HAP-1 (cell line): ENCODE measurements at regions not wholly inside any gene's neighbourhood (a gene's known extent, or its start where the extent isn't known, plus 50 kb on each side); places are given as distances from the start of the nearest gene placed in this dataset.

ENCODE experiments used
- DNase-seq, 2 experiments: peaks; one replicate each; pipeline ENCODE4 v3.0.0-alpha.2; 2016 to 2020; ENCODE audit warnings: low spot score in 2 of 2
- H3K27me3 ChIP-seq: fragments of 250-450 bp; sonication (Bioruptor Pico); 2 replicates; pipeline ENCODE4 v1.5.1; 2020; ENCODE audit warnings: low read depth, mild to moderate bottlenecking, moderate library complexity
- H3K36me3 ChIP-seq: fragments of 250-450 bp; sonication (Bioruptor Pico); replicated peaks from 2 replicates; pipeline ENCODE4 v1.5.1; 2020; ENCODE audit warnings: mild to moderate bottlenecking
- H3K4me1 ChIP-seq: fragments of 250-450 bp; sonication (Bioruptor Pico); 2 replicates; pipeline ENCODE4 v1.5.1; 2020; ENCODE audit warnings: mild to moderate bottlenecking
- H3K4me3 ChIP-seq: fragments of 250-450 bp; sonication (Bioruptor Pico); 2 replicates; pipeline ENCODE4 v1.5.1; 2020; ENCODE audit warnings: mild to moderate bottlenecking, moderate library complexity
- H3K9me3 ChIP-seq: fragments of 250-450 bp; sonication (Bioruptor Pico); 2 replicates; pipeline ENCODE4 v1.5.1; 2020; ENCODE audit warnings: mild to moderate bottlenecking, moderate library complexity
- in situ Hi-C: fragments of 300-500 bp; cut with MboI; formaldehyde crosslinking; loops from 3 replicates; pipeline ENCODE4 v1.14.3; 2020; ENCODE audit warnings: low sequenced_read_pairs, inconsistent platforms, mixed read lengths

- H3K27me3 ChIP-seq: no peaks in the 10 kb centered on the region
- DNase-seq: no peak
- H3K9me3 ChIP-seq: no peaks in the 10 kb centered on the region; the same call in 1 of the 2 replicates
- H3K4me1 ChIP-seq: peaks cover 7% of the 10 kb centered on the region
- no peak overlapping the region for H3K4me3 ChIP-seq
- H3K36me3 ChIP-seq: no peaks in the 10 kb centered on the region
- in situ Hi-C loops: no loop called here
Measured at GRCh38 chr7:16171928-16172327, 249.4 kb downstream of the CRPPA start.

DNA sequence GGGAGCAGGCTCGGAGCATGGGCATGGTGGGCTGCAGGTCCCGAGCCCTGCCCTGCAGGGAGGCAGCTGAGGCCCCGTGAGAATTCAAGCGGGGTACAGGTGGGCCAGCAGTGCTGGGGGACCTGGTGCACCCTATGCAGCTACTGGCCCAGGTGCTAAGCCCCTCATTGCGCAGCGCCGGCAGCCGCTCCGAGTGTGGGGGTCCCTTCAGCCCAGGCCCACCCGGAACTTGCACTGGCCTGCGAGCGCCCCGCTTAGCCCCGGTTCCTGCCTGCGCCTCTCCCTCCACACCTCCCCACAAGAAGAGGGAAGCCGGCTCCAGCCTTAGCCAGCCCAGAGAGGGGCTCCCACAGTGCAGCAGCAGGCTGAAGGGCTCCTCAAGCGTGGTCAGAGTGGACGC is 250.7 kb downstream of the CRPPA start:
- no peak for DNase-seq
- in situ Hi-C loops: no loop called here
- no peaks in the 10 kb centered on the region for H3K27me3 ChIP-seq

DNA sequence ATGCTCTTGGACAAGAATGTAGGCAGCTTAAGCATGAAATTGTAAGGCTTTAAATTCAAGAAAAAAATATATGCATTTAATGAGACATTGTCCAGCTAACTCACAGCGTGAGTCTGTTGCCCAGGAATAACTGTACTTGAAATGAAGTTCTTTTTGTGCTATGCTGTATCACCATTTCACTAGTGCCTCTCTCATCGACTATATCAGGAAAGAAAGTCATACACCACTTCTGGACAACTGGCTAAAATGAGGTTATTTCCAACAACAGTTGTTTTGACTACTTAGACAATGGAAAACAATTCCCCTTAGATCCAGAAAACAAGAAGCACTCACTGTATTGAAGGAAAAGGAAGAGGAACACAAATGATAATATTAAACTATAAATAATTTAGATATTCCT is 251.8 kb downstream of the CRPPA start:
- no peak for DNase-seq
- H3K4me1 ChIP-seq: peaks cover 7% of the 10 kb centered on the region
- in situ Hi-C loops: no loop called here
- H3K9me3 ChIP-seq: no peaks in the 10 kb centered on the region; the same call in 1 of the 2 replicates
- H3K27me3 ChIP-seq: no peaks in the 10 kb centered on the region
- H3K36me3 ChIP-seq: no peaks in the 10 kb centered on the region
- H3K4me3 ChIP-seq: no peak overlapping the region

More for the DNA sequence above, 250.7 kb downstream of the CRPPA start:
- H3K4me3 ChIP-seq: no peak overlapping the region
- H3K9me3 ChIP-seq: no peaks in the 10 kb centered on the region; the same call in 1 of the 2 replicates
- H3K36me3 ChIP-seq: no peaks in the 10 kb centered on the region
- H3K4me1 ChIP-seq: peaks cover 7% of the 10 kb centered on the region

GRCh38 chr7:16167526-16167925 is 253.8 kb downstream of the CRPPA start:
- Histone ChIP-seq H3K4me3 (no peak overlapping the region), H3K4me1 (peaks cover 7% of the 10 kb centered on the region), H3K36me3 (no peaks in the 10 kb centered on the region), H3K27me3 (no peaks in the 10 kb centered on the region), H3K9me3 (no peaks in the 10 kb centered on the region; the same call in 1 of the 2 replicates)
- DNase-seq: peak; percentile 15 to 64
- in situ Hi-C loops: no loop called here

DNA sequence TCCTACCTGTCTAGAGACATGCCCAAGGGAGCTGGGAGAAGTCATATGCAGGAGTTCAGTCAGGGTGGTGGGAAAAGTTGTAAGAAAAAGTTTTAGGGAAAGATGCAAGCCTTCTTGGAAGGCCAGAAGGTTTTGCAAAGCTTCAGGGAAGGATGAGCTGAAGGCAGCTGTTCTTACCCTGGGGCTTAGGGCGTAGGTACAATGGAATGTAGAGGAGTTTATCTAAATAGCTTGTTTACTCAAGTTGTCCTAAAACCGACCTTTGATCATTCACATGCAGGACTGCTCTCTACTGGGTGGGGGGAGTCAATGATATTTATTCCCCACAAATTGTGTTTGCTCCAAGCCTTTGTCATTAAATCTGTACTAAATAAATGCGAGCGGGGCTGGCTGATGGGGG is 277.0 kb downstream of the CRPPA start:
- Histone ChIP-seq H3K36me3 (no peaks in the 10 kb centered on the region), H3K4me3 (no peak overlapping the region), H3K27me3 (no peaks in the 10 kb centered on the region), H3K9me3 (no peaks in the 10 kb centered on the region), H3K4me1 (no peaks in the 10 kb centered on the region)
- in situ Hi-C loops: no loop called here
- DNase-seq: no peak

DNA sequence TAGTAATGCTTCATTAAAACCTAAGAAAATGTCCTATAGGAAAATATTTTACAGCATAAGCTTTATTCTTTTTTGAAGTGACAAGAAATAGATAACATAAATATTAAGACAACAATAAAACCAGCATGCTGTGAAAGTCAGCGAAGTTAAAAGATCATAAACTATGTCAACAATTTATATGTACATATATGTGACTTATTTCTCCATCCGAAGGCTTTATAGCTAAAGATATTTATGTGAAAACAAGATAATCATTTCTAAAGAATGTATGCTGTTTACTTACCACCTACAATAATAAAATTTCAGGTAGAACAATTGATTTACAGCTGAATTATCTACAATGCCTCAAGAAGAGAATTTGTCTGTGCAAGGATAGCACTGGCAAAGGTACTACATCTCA is 283.4 kb downstream of the CRPPA start:
- no peak for DNase-seq
- H3K9me3 ChIP-seq: no peaks in the 10 kb centered on the region
- peaks cover 10% of the 10 kb centered on the region for H3K4me1 ChIP-seq
- no peak overlapping the region for H3K4me3 ChIP-seq
- in situ Hi-C loops: no loop called here
- H3K36me3 ChIP-seq: no peaks in the 10 kb centered on the region
- no peaks in the 10 kb centered on the region for H3K27me3 ChIP-seq

- Histone ChIP-seq H3K4me3 (no peak overlapping the region), H3K27me3 (no peaks in the 10 kb centered on the region), H3K9me3 (no peaks in the 10 kb centered on the region), H3K4me1 (peaks cover 10% of the 10 kb centered on the region), H3K36me3 (no peaks in the 10 kb centered on the region)
- no peak for DNase-seq
- in situ Hi-C loops: no loop called here
Measured at GRCh38 chr7:16136896-16137295, 284.4 kb downstream of the CRPPA start.

GRCh38 chr7:16135658-16136057 is 285.7 kb downstream of the CRPPA start:
- Histone ChIP-seq H3K36me3 (no peaks in the 10 kb centered on the region), H3K4me3 (no peak overlapping the region), H3K4me1 (peaks cover 10% of the 10 kb centered on the region), H3K27me3 (no peaks in the 10 kb centered on the region), H3K9me3 (no peaks in the 10 kb centered on the region)
- in situ Hi-C loops: no loop called here
- DNase-seq: peak in 1 of 2 experiments; percentile 38

GRCh38 chr7:16130111-16131110 is 290.9 kb downstream of the CRPPA start:
- Histone ChIP-seq H3K4me1 (peaks cover 14% of the 10 kb centered on the region), H3K27me3 (no peaks in the 10 kb centered on the region), H3K36me3 (no peaks in the 10 kb centered on the region), H3K9me3 (no peaks in the 10 kb centered on the region), H3K4me3 (no peak overlapping the region)
- DNase-seq: no peak
- in situ Hi-C loops: no loop called here

DNA sequence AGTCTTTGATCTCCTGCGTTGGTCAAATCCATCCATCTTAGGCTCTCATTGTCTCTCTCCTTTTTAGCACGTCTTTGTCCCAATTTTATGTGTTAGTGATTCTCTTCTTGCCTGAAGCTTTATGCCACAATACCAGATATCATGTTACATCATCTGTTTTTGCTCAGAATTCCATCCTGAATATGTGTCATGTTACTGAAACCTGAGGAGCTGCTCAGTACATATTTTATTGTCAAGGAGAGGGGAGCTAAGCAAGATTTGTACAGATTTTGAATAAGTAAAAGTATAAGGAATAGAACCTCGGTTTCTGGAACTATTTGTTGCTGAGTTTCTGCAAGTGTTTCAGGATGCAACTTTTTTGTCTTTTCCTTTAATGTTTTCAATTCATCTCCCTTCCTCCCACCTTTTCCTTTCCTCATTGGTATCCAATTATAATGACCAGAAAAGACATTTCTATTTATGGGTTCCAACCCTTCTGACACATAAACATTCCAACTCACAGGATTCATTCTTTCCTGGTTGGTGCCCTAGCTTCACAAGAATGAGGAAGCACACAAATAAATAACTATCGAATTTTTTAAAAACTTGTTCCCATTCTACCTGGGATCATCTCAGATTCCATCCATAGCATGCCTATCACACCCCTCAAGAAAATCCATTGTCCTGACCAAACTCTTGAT is 291.8 kb downstream of the CRPPA start:
- H3K9me3 ChIP-seq: no peaks in the 10 kb centered on the region
- H3K27me3 ChIP-seq: no peaks in the 10 kb centered on the region
- H3K36me3 ChIP-seq: no peaks in the 10 kb centered on the region
- in situ Hi-C loops: no loop called here
- peaks cover 12% of the 10 kb centered on the region for H3K4me1 ChIP-seq
- DNase-seq: peak in 1 of 2 experiments; percentile 68
- H3K4me3 ChIP-seq: no peak overlapping the region

- no peaks in the 10 kb centered on the region for H3K4me1 ChIP-seq
- no peak for DNase-seq
- no peaks in the 10 kb centered on the region for H3K36me3 ChIP-seq
- in situ Hi-C loops: no loop called here
- no peak overlapping the region for H3K4me3 ChIP-seq
- H3K9me3 ChIP-seq: no peaks in the 10 kb centered on the region
- H3K27me3 ChIP-seq: no peaks in the 10 kb centered on the region
Measured at GRCh38 chr7:16123117-16123770, 298.1 kb downstream of the CRPPA start.

GRCh38 chr7:16121876-16122390 is 299.4 kb downstream of the CRPPA start:
- Histone ChIP-seq H3K9me3 (no peaks in the 10 kb centered on the region), H3K27me3 (no peaks in the 10 kb centered on the region), H3K36me3 (no peaks in the 10 kb centered on the region), H3K4me3 (no peak overlapping the region), H3K4me1 (no peaks in the 10 kb centered on the region)
- DNase-seq: no peak
- in situ Hi-C loops: no loop called here

- Histone ChIP-seq H3K4me3 (no peak overlapping the region), H3K4me1 (no peaks in the 10 kb centered on the region), H3K36me3 (no peaks in the 10 kb centered on the region), H3K27me3 (no peaks in the 10 kb centered on the region), H3K9me3 (no peaks in the 10 kb centered on the region)
- DNase-seq: no peak
- in situ Hi-C loops: no loop called here
Measured at GRCh38 chr7:16115374-16115773, 306.0 kb downstream of the CRPPA start.
